GM18502 (cell line): ENCODE measurements at regions not wholly inside any gene's neighbourhood (a gene's known extent, or its start where the extent isn't known, plus 50 kb on each side); places are given as distances from the start of the nearest gene placed in this dataset.

Experiments used
- ATAC-seq: cut with Tn5 transposase; IDR thresholded peaks from one replicate; pipeline ENCODE4 v1.9.1; 2021; ENCODE audit warnings: mild to moderate bottlenecking; ENCODE audit not compliant: unreplicated experiment, poor library complexity

DNA sequence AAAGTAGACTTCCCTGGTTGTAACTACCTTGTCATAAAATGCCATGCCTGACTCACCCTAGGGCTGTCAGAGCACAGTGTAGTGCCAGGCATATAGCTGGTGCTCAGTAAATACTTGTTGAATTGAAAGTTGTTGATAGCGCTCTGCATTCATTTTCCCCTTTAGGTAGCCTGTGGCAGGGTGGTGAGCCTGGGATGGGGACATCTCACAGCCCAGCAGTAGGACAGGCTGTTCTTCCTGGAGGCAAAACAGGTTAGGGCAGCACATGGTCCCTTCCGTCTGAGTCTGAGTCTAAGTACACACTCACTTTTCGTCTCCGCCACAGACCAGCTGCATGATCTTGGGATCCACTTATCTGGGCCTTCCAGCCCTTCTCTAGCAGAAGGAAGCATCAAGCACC, 401.9 kb downstream of the ZSWIM6 start:
- ATAC-seq, result no peak

DNA sequence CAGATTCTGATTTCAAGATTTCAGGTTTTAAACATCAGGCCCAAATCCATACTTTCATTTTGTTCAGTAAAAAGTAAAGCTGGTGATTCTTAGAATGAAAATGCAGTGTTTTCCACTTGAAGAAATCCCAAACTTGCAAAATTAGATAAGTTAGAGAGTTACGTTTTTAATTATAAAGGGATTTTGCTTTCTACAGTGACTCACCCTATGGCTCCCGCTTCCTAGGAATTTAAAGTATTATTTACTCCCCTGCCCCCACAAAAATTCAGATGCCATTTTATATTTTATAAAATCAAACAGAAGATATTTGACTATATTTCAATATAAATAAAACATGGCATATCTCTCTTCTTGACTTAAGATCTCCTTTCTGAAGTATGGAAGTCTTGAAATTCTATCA, 402.9 kb downstream of the ZSWIM6 start:
- ATAC-seq, result no peak

DNA sequence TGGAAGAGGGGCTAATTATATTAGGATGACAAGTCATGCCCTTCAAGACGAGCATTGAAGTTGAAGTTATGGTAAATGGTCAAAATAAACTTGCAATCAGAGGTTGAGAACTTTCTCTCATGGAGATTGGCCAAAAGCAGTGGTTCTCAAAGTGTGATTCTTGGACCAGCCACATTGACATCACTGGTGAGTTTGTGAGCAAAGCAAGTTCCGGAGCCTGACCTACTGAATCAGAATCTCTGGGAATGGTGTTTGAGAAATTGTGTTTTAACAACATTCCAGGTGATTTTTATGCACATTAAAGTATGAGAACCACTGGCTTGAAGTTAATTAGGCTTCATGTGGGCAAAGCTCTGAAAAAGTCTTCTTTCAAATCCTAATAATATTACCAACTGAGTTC, 403.5 kb downstream of the ZSWIM6 start:
- no peak for ATAC-seq

DNA sequence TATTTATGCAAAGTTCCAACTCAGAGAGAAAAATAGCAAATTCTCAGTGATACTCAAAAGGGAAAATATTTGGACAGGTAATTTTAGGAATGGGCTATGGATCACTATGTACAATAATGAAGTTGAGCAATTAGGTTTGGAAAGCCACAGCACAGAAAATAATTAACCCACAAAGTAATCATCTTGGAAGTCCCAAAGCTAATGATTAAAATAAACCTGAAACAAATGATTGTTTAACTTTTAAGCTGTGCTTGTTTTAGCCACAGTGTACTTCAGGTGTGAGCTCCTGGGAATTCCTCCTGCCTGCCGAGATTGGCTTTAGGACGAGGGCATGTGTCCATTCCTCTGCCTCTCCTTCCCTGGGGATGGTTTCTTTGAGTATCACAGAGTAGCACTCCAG, 403.9 kb downstream of the ZSWIM6 start:
- ATAC-seq, result no peak

DNA sequence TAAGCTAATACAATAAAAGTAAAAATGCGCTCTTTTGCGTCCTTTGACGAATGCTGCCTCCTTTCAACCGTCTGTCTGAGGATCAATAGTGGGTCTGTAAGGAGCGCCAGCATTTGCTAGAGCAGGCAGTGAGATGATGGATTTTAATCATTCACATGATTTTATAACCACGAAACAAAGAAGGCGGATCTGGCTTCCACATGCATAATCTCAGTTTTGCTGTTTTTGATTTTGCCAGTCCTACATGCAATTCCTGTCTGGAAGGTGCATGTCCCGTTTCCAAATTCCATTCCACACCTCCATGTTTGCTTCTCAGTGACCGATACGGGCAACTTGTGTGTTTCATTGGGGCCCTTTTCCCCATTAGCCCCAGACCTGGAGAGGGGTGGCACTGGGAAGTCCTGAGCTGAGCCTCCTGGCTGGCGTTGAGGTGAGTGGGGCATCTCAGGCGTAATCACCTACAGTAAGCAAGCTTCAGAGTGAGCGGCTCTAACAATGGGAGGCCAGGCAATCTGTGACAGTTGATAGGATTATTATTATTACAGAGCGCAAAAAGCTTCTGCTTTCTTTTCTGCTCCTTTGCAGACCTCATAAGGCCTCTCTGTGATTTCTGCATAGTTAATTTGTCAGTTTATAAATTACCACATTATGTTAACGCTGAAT, 405.4 kb downstream of the ZSWIM6 start:
- no peak for ATAC-seq

DNA sequence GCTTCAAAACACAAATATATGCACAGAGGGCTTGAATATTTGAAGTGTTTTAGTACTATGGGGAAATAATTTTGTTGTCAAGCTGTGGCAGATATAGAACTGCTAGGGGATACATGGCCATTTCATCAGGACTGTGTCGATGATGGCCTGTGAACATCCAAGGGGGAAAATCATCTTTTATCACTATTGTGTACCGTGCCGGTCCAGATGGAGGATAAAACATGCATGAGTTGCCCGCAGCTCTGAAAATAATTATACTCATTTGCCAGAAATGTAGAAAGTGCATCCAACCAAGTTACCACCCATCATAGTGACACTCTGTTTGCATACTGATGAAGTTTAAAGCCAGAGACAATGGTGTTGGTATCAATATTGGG, 405.9 kb downstream of the ZSWIM6 start:
- no peak for ATAC-seq

DNA sequence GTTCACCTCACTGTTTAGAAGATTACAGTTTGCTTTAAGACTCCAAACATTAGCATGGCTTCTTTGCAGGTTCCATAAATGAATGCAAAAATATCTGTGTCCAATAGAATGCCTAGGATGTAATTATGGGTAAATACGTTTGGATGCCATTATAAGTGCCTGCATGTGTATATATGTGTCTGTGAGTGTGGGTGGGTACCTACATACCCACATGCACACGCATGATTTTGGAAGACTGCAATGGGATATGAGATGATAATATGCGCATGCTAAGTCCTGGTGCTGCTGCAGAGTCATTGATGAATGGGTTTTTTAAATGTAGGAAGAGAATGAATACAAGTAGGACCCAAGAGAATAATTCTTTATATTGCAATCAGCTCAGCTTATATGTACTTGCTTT, 406.4 kb downstream of the ZSWIM6 start:
- ATAC-seq, result no peak

DNA sequence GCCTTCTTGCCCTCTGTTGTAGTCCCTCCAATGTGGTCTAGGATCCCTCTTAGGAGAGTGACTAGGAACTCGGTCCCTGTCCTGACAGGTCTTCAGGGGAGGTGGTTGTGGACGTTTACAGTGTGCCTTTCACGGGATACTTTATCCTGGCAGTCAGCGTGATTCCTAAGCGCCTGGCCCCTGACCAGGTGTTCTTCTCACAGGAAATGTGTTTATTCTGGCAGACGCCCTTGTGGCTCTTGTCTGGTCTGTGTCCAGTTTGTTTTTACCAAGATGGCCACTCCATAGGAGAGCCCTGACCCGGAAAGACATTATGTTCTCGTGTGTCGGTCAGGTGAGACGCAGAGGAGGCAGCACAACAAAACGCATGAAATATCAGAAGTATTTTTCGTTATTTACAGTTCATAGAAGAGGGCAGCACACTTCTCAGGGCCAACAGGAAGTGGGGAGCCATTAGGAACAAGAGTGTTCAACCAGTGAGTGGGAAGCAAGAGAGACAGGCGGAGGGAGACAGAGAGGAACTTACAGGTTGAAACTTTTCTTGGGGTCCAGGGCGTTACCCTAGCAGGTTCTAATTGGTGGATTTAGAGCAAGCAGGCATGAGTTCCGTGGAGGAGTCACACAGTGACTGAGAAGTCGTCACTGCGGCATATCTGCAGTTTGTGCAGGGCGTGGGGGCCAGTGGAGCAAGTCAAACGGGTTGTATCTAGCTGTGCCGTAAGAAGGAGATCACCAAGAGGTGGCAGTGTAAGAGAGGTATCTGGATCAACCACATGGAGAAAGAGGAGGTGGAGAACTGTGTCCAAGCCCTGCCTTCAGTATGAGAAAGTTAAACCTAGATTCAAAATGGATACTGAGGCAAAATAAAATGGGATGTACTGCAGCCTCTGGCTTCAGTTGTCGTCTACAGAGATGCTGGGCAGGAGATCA, 412.9 kb downstream of the ZSWIM6 start:
- ATAC-seq, result no peak

DNA sequence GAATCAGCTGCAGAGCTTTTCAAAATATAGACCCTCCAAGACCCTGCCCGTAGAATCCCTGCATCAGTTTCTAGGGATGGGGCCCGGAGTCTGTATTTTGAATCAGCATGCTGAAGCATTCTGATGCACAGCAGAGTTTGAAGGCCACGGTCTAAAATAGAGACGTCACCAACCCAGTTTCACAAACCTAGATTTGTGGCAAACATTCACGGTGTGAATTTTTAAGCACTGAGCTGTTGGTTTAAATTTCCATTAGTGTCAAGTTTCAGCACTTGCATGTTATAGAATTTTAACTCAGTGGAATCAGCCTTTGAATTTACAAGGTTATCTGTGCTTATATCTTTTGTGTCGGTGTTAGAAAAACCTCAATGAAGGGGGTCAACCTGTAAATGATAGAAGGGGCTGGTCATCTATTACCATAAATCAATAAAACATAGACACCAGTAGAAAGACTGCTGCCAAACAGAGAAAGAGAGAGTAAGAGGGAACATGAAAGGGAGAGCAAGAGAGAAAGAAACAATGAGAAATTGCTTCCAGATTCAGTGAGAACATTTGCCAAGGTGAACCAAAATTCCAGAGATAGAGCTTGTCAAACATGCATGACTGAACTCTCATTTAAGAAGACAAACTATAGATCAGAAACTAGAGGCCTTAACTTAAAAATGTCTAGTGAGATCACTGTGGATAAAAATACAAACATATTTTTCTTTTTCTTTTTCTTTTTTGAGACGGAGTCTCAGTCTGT, 414.9 kb downstream of the ZSWIM6 start:
- ATAC-seq, result no peak

DNA sequence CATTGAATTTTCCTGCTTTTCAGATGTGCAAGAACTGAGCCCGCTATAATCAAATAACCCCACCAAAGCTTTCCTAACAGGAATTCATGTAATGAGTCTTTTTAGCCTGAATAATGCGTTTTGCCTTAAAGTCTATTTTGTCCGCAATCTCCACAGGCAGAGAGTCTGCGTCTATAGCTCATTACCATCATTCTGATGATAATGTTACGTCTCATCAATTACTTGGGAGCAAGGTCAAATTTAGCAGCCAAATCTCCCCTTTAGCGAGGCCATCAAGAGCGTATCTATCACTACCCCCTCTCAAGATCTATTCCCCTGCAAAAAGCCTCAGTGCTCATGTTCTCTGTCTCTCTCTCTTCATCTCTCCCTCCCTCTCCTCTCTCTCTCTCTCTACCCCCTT, 416.1 kb downstream of the ZSWIM6 start:
- no peak for ATAC-seq

DNA sequence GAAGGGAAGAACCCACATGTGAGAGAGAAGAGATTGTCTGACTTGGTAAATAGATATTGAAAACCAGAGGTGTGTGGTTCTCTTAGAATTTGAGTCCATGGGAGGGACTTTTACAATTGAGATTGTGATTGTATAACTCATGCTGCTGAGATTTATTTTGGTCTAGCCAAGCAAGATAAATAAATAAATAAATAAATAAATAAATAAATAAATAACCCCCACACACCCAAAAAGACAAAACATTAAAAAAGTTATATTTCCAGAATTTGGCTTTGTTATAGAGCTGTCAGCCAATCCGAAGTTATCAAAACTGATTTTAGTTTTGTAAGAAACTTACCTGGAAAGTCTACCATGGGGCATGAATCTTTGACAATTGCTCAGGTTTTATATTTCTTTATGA, 416.6 kb downstream of the ZSWIM6 start:
- no peak for ATAC-seq

DNA sequence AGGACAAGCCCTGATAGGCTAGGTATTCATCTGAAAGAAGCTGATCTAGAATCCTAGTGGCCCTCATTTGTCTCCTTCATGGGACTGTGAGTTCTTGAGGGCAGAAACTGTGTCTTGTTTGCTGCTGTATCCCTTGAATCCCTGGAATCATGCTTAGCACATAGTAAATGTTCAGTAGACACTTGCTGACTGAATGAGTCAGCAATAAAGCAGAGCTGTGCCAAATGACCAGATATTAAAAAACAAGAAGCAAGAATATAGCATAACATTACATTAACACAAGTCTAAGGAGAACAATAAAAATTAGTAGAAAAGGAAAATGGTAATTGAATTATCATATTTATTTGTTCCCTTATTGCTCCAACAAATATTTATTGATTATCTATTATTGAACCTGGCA, 420.5 kb downstream of the ZSWIM6 start:
- no peak for ATAC-seq

DNA sequence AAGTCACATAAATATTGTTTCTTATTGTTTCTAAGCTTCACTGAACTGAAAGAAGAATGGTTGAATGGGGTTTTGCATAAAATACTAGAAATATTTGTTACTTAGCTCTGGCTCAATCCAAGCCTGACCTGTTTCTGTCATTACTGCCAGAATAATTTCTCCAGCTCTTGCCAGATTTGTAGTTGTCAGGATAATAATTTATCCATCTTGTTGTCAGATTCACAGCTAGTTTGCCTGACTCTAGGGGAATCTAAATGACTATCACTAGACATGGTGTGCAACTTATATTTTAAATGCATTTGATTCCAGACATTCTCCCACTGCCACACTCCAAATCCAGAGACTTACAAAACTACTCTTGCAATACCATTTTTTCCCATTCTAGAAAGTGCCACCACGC, 422.7 kb downstream of the ZSWIM6 start:
- ATAC-seq, result no peak

DNA sequence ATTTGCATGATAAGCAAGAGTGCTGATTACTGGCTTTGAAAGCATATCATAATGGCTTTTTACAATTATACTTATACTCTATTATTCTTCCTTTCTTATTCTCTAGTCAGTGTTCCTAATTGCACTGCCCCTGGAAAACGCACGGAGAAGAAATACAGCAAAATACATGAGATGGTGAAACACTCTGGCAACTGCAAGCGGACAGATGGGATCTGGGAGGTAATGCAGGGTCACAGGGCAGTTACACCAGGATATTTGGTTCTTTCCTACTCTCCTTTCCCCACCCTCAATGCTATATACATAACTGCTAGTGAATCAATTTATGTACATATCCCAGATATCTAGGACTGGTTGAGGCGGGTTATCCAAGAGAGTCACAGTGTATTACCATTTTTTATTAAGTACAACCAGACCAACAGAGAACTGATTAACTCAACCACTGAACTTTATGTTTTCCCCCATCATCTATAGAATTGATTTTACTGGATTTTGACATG, 423.7 kb downstream of the ZSWIM6 start:
- ATAC-seq, result no peak

DNA sequence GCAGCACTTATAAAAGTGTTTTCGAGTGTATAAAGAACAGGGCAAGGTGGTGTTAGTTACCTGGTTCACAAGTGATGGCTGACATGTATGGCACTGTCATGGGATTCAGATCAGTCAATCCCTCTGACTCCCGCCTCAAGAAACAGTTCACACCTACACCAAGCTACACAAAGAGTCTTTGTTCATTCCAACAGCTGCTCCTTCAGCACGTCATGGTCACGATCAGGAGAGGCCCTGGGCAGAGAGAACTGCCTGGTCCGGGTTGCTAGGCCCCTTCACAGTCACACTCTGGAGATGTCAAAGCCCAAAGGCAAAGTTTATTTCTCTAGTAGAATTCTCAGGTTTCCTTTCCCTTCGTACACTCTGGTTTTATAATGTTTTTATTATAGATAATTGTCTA, 426.7 kb downstream of the ZSWIM6 start:
- no peak for ATAC-seq

DNA sequence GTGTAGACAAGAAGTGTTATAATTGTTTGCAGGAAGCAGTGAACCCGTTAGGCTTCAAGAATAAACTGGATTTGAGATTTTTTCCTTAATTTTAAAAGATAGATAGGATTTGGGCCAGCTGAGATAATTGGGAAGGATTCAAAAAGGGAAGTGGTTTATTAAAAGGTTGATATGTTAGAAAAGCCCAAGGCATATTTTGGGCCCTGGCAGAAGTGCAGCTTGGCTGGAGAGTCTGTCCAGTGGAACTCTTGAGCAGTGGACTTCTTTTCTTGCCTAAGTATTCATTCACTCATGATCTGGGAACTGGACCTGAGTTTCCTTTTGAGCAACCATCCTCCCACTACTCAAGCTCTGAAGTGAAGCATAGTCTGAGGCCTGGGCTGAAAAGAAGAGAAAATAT, 433.4 kb downstream of the ZSWIM6 start:
- no peak for ATAC-seq

DNA sequence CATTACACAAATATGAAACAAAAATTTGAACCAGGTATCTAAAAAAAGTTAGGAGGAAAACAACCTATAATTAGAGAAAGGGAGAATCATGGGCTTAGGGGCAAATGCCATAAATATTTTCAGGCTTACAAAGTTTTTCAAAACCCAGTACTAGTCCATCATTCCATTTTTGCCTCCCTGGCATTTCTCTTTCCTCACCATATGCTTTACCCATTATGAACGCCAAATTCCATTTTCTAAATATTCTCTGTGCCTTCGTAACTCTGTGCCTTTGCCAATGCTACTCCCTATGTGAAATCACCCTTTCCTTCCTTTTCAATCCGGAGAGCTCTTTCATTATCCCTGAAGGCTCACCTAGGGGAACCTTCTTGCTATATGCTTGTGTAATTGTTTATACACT, 434.1 kb downstream of the ZSWIM6 start:
- ATAC-seq, result no peak

DNA sequence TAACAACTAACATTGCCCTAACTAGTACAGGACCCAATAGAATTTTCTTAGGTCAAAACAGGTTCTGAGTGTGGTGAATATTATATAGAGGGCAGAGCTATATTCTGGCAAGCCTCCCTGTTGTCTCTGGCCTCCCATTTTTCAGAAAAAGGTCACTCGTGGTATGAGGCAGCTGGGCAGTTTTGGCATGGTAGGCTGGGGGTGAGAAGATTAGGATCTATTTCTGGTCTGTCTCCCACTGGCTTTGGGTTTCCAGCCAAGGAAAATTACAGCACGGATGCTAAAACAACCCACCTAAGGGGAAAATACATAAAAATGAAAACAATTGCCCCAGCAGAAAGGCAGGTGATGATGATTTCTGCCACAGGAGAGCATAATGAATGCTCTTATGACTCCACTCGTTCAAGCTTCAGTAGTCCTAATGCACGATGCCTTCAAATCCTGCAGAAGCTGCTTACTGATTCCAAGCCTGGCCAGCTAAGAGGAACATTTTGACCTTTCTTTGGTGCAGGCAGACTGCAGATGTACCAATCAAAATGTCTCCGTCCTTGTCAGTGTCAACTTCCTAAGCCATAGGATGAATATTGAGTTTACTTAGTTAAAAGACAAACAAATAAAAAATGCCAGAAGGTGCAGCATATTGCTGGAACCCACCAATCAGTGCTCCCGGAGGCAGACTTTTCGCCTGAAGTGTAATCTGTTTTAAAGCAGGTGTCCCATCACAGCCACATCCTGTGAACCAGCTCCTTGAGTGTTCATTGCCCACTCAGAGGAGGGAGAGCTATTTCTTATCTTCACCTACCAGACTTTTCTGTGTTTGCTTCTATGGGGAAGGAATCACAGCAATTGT, 435.4 kb downstream of the ZSWIM6 start:
- no peak for ATAC-seq

DNA sequence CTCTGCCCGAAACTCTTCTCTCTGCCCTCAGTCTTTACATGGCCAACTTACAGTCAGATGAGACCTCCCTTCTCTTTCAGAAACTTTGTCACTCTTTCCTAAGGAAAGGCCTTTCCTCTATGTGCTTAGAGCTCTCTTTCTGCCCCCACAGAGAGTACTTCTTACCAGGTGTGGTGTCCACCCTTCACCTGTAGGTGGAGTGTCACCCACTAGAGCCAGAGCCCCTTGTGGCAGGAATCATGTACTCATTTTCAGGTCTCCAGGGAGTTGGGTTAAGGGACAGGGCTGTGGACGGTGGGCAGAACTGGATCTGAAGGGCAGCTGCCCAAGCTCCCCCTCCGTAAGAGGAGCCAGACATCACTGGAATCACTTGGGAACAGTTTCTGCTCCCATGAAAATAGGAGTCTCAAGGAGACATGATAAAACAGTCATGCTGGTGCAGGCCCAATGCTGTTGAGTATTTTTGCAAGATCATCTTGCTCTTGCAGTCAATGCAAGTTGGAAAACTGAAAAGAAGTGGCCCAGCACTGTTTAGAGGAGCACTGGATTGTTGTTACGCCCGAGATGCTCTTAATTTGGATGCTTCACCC, 436.7 kb downstream of the ZSWIM6 start:
- ATAC-seq, result peak; percentile 98

DNA sequence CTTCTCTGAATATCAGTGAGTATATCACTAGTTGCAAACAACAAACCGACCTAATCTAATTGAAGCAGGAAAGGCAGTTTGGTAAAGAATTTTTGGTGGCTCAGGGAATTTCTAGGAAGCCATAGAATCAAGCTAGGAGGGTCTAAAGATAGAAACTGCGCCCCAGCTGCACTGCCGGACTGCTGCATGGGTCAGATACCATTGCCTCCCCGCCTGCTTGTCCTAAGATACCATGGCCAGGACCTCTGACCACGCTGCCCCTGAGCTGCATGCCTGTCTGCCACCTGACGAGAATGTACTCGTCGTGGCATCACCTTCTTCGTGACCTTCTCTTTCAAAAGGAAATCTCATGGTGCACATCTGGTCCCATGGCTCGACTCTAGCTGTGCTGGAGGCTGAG, 439.0 kb downstream of the ZSWIM6 start:
- ATAC-seq, result no peak
